ENCODE measurements at regions not wholly inside any gene's neighbourhood (a gene's known extent, or its start where the extent isn't known, plus 50 kb on each side); places are given as distances from the start of the nearest gene placed in this dataset.

DNA sequence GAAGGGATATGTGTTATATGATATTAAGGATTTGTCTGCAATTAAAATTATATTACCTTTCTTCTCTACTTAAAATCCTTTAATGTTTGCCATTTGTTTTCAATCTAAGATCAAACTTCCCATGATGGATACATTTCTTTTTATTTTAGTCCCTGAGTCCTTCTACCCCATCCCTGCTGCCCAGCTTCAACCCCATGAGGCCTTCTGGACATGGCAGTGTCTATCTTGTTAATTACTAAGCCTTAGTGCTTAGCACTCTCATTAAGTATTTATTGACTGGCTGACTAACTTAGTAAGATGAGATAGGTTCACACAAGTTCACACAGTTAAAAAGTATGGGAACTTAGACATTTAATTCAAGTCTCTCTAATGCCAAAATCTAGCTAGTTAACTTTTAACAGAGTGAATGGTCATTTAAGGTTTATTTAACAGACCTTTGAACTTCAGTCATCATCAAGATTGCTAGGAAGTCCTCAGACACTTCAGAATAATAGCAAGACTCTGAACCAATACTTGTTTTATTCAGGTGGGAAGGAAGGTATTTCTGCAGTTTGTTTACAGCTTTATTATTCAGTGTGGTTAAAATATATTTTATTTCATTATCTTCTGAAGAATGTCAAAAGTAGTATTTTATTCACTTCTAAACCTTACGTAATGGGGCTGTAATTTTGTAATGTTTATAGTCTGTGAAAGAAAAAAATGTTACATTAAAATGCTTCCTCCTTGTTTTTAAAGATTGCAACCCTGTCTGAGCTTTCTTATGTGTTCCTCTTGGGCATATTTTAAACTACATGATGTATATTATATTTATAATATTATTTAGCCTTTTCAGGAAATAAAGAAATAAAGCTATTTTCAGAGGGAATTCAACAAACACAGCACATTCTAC is 848.9 kb downstream of the REEP3 start:
- H3K27me3 ChIP-seq (ENCODE audit: control insufficient read depth, insufficient read depth, low read length): no peaks in the 10 kb centered on the region
- H3K4me3 ChIP-seq (ENCODE audit: low read length): no peak overlapping the region
- H3K4me1 ChIP-seq (ENCODE audit: control insufficient read depth, insufficient read depth, low read length): no peaks in the 10 kb centered on the region
- no peaks in the 10 kb centered on the region for H3K36me3 ChIP-seq (ENCODE audit: control insufficient read depth, insufficient read depth, low read length)
- no peak overlapping the region for H3K9ac ChIP-seq (ENCODE audit: low read length)
- H3K9me3 ChIP-seq (ENCODE audit: control insufficient read depth, low read length): no peaks in the 10 kb centered on the region

DNA sequence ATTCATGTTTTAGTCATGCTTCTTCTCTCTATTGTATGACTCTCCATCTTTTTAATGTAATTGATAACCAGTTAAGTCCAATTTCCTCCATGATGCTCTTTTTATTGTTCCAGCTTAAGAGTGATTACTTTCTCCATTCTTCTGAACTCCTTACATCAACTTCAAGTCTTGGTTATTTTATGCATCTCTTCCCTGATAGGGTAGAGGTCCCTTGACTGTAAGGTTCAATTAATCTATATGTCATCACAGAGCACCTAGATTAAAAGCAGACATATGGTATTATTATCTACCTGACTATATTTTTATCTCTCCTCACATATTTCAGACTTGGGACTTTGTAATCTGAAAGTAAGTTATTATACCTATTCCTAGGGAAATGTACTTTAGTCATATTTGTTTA is 853.1 kb downstream of the REEP3 start:
- H3K9me3 ChIP-seq (ENCODE audit: control insufficient read depth, low read length): no peaks in the 10 kb centered on the region
- no peaks in the 10 kb centered on the region for H3K27me3 ChIP-seq (ENCODE audit: control insufficient read depth, insufficient read depth, low read length)
- no peaks in the 10 kb centered on the region for H3K36me3 ChIP-seq (ENCODE audit: control insufficient read depth, insufficient read depth, low read length)
- no peak overlapping the region for H3K4me3 ChIP-seq (ENCODE audit: low read length)
- H3K9ac ChIP-seq (ENCODE audit: low read length): no peak overlapping the region
- no peaks in the 10 kb centered on the region for H3K4me1 ChIP-seq (ENCODE audit: control insufficient read depth, insufficient read depth, low read length)

GRCh38 chr10:64376167-64376566 is 855.0 kb downstream of the REEP3 start:
- H3K9ac ChIP-seq (ENCODE audit: low read length): no peak overlapping the region

GRCh38 chr10:64379898-64380297 is 858.7 kb downstream of the REEP3 start:
- H3K36me3 ChIP-seq (ENCODE audit: control insufficient read depth, insufficient read depth, low read length): no peaks in the 10 kb centered on the region
- H3K9ac ChIP-seq (ENCODE audit: low read length): no peak overlapping the region
- no peaks in the 10 kb centered on the region for H3K4me1 ChIP-seq (ENCODE audit: control insufficient read depth, insufficient read depth, low read length)
- H3K27me3 ChIP-seq (ENCODE audit: control insufficient read depth, insufficient read depth, low read length): no peaks in the 10 kb centered on the region
- H3K9me3 ChIP-seq (ENCODE audit: control insufficient read depth, low read length): no peaks in the 10 kb centered on the region
- no peak overlapping the region for H3K4me3 ChIP-seq (ENCODE audit: low read length)

More at GRCh38 chr10:64376167-64376566, 855.0 kb downstream of the REEP3 start:
- Histone ChIP-seq H3K4me1 (ENCODE audit: control insufficient read depth, insufficient read depth, low read length) (no peaks in the 10 kb centered on the region), H3K27me3 (ENCODE audit: control insufficient read depth, insufficient read depth, low read length) (no peaks in the 10 kb centered on the region), H3K4me3 (ENCODE audit: low read length) (no peak overlapping the region), H3K9me3 (ENCODE audit: control insufficient read depth, low read length) (no peaks in the 10 kb centered on the region), H3K36me3 (ENCODE audit: control insufficient read depth, insufficient read depth, low read length) (no peaks in the 10 kb centered on the region)

GRCh38 chr10:64385355-64385754 is 864.2 kb downstream of the REEP3 start:
- H3K36me3 ChIP-seq (ENCODE audit: control insufficient read depth, insufficient read depth, low read length): no peaks in the 10 kb centered on the region
- no peak overlapping the region for H3K4me3 ChIP-seq (ENCODE audit: low read length)
- no peak overlapping the region for H3K9ac ChIP-seq (ENCODE audit: low read length)
- H3K9me3 ChIP-seq (ENCODE audit: control insufficient read depth, low read length): no peaks in the 10 kb centered on the region
- no peaks in the 10 kb centered on the region for H3K27me3 ChIP-seq (ENCODE audit: control insufficient read depth, insufficient read depth, low read length)
- H3K4me1 ChIP-seq (ENCODE audit: control insufficient read depth, insufficient read depth, low read length): no peaks in the 10 kb centered on the region

- Histone ChIP-seq H3K36me3 (ENCODE audit: control insufficient read depth, insufficient read depth, low read length) (no peaks in the 10 kb centered on the region), H3K9me3 (ENCODE audit: control insufficient read depth, low read length) (no peaks in the 10 kb centered on the region), H3K9ac (ENCODE audit: low read length) (no peak overlapping the region), H3K4me3 (ENCODE audit: low read length) (no peak overlapping the region), H3K4me1 (ENCODE audit: control insufficient read depth, insufficient read depth, low read length) (no peaks in the 10 kb centered on the region), H3K27me3 (ENCODE audit: control insufficient read depth, insufficient read depth, low read length) (no peaks in the 10 kb centered on the region)
These were observed 873.5 kb downstream of the REEP3 start for GRCh38 chr10:64394744-64395143.

GRCh38 chr10:64396105-64396708 is 875.0 kb downstream of the REEP3 start:
- Histone ChIP-seq H3K27me3 (ENCODE audit: control insufficient read depth, insufficient read depth, low read length) (no peaks in the 10 kb centered on the region), H3K9me3 (ENCODE audit: control insufficient read depth, low read length) (no peaks in the 10 kb centered on the region), H3K4me3 (ENCODE audit: low read length) (no peak overlapping the region), H3K9ac (ENCODE audit: low read length) (no peak overlapping the region), H3K4me1 (ENCODE audit: control insufficient read depth, insufficient read depth, low read length) (no peaks in the 10 kb centered on the region), H3K36me3 (ENCODE audit: control insufficient read depth, insufficient read depth, low read length) (no peaks in the 10 kb centered on the region)

- Histone ChIP-seq H3K9ac (ENCODE audit: low read length) (no peak overlapping the region), H3K4me1 (ENCODE audit: control insufficient read depth, insufficient read depth, low read length) (no peaks in the 10 kb centered on the region), H3K4me3 (ENCODE audit: low read length) (no peak overlapping the region), H3K9me3 (ENCODE audit: control insufficient read depth, low read length) (no peaks in the 10 kb centered on the region), H3K36me3 (ENCODE audit: control insufficient read depth, insufficient read depth, low read length) (no peaks in the 10 kb centered on the region), H3K27me3 (ENCODE audit: control insufficient read depth, insufficient read depth, low read length) (no peaks in the 10 kb centered on the region)
These were observed 875.9 kb downstream of the REEP3 start for GRCh38 chr10:64397125-64397524.

GRCh38 chr10:64408391-64409183 is 887.4 kb downstream of the REEP3 start:
- Histone ChIP-seq H3K4me3 (ENCODE audit: low read length) (no peak overlapping the region), H3K4me1 (ENCODE audit: control insufficient read depth, insufficient read depth, low read length) (no peaks in the 10 kb centered on the region), H3K9me3 (ENCODE audit: control insufficient read depth, low read length) (no peaks in the 10 kb centered on the region), H3K27me3 (ENCODE audit: control insufficient read depth, insufficient read depth, low read length) (no peaks in the 10 kb centered on the region), H3K36me3 (ENCODE audit: control insufficient read depth, insufficient read depth, low read length) (no peaks in the 10 kb centered on the region), H3K9ac (ENCODE audit: low read length) (no peak overlapping the region)

DNA sequence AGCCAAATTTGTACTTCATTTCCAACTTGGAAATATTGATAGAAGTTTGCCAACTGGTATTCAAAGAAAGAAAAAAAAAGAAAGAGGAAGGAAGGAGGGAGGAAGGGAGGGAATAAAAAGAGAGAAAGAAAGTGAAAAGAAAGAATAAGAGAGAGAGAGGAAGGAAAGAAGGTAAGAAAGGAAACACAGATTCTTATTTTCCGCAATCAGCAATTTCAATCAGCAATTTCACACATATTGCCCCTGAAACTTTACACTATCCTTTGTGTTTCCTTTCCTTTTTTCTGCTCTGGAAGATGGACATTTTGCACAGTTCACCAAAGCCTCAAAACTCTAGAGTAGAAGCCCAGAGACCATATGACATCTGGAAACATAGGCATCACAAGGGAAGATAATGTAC is 888.1 kb downstream of the REEP3 start:
- H3K36me3 ChIP-seq (ENCODE audit: control insufficient read depth, insufficient read depth, low read length): no peaks in the 10 kb centered on the region
- H3K9ac ChIP-seq (ENCODE audit: low read length): no peak overlapping the region
- H3K4me1 ChIP-seq (ENCODE audit: control insufficient read depth, insufficient read depth, low read length): no peaks in the 10 kb centered on the region
- H3K27me3 ChIP-seq (ENCODE audit: control insufficient read depth, insufficient read depth, low read length): no peaks in the 10 kb centered on the region
- H3K4me3 ChIP-seq (ENCODE audit: low read length): no peak overlapping the region
- H3K9me3 ChIP-seq (ENCODE audit: control insufficient read depth, low read length): no peaks in the 10 kb centered on the region

DNA sequence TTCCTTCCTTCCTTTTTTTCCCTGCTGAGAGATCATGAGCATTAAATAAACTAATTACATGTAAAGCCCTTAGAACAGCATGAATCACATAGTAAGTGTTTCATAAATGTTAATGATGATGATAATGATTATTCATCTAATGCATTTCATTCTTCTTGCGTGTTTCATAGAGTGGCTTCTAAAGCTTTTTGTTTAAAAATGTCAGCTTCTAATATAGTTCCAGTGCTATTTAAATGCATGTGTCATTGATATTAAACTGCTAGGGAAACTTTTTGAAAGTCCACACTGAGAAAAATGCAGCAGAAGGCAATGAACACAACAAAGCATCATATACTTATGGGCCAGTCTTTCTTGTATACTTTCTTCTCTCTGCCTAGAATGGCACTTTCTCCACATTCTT is 894.8 kb downstream of the REEP3 start:
- H3K4me1 ChIP-seq (ENCODE audit: control insufficient read depth, insufficient read depth, low read length): no peaks in the 10 kb centered on the region
- no peak overlapping the region for H3K4me3 ChIP-seq (ENCODE audit: low read length)
- H3K27me3 ChIP-seq (ENCODE audit: control insufficient read depth, insufficient read depth, low read length): no peaks in the 10 kb centered on the region
- H3K9me3 ChIP-seq (ENCODE audit: control insufficient read depth, low read length): no peaks in the 10 kb centered on the region
- no peak overlapping the region for H3K9ac ChIP-seq (ENCODE audit: low read length)
- H3K36me3 ChIP-seq (ENCODE audit: control insufficient read depth, insufficient read depth, low read length): no peaks in the 10 kb centered on the region

DNA sequence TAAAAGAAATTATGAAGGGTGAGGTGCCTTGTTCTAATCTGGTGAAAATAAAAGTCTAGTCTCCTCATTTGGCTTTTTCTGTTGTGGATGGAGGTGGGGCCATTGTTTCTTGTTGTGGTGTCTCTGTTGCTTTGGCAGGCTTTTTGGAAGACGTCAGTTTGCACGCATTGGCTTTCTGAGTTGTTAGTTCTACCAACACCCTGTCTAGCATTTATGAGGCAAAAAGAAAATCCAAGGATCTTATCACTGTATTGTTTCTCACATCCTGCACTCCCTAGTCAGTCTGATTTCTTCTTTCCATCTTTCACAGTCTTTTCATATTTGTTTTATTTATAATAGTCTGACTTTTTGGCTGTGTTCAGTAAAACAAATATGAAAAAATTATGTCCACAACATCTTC is 898.3 kb downstream of the REEP3 start:
- H3K9ac ChIP-seq (ENCODE audit: low read length): no peak overlapping the region

More for the DNA sequence above, 898.3 kb downstream of the REEP3 start:
- Histone ChIP-seq H3K36me3 (ENCODE audit: control insufficient read depth, insufficient read depth, low read length) (no peaks in the 10 kb centered on the region), H3K4me1 (ENCODE audit: control insufficient read depth, insufficient read depth, low read length) (no peaks in the 10 kb centered on the region), H3K9me3 (ENCODE audit: control insufficient read depth, low read length) (no peaks in the 10 kb centered on the region), H3K27me3 (ENCODE audit: control insufficient read depth, insufficient read depth, low read length) (no peaks in the 10 kb centered on the region), H3K4me3 (ENCODE audit: low read length) (no peak overlapping the region)

Data from mucosa of stomach (tissue), 1 donor.